ENCODE measurements at regions not wholly inside any gene's neighbourhood (a gene's known extent, or its start where the extent isn't known, plus 50 kb on each side); places are given as distances from the start of the nearest gene placed in this dataset.

GRCh38 chr2:221914334-221914880 lies 342.3 kb upstream of the EPHA4 start:
- Histone ChIP-seq H3K4me2 (no peak overlapping the region), H3K36me3 (ENCODE audit: low read depth) (no peaks in the 10 kb centered on the region), H4K20me1 (ENCODE audit: insufficient read depth) (no peaks in the 10 kb centered on the region), H3K27ac (no peak overlapping the region), H3K4me3 (no peak overlapping the region), H3F3A (ENCODE audit: insufficient read depth, low read depth) (no peaks in the 10 kb centered on the region), H3K27me3 (ENCODE audit: insufficient read depth, low read depth) (no peaks in the 10 kb centered on the region), H2AFZ (no peak overlapping the region), H3K9me2 (ENCODE audit: insufficient read depth) (peaks cover 7% of the 10 kb centered on the region; the same call in 1 of the 2 replicates), H3K4me1 (replicated peaks; ENCODE audit: insufficient read depth) (no peaks in the 10 kb centered on the region), H3K9me3 (ENCODE audit: insufficient read depth, low read depth) (no peaks in the 10 kb centered on the region), H3K79me2 (ENCODE audit: low read depth) (no peaks in the 10 kb centered on the region)
- DNase-seq, result no peak
- intact Hi-C loops (cut with micrococcal nuclease; ENCODE audit: unreplicated experiment), result no loop called here
- CTCF ChIA-PET, result interaction anchor here (0.6 kb wide), 1 partner anchor 297 kb away, joined by 3 read pairs; no protein-coding TSS in a partner anchor
- BruUV-seq (replicated peaks), result no TSS peak
- TF ChIP-seq EZH2 (IDR thresholded peaks at IDR 0.05; ENCODE audit: low read depth), result no peak
- TF ChIP-seq, protein P1, sequence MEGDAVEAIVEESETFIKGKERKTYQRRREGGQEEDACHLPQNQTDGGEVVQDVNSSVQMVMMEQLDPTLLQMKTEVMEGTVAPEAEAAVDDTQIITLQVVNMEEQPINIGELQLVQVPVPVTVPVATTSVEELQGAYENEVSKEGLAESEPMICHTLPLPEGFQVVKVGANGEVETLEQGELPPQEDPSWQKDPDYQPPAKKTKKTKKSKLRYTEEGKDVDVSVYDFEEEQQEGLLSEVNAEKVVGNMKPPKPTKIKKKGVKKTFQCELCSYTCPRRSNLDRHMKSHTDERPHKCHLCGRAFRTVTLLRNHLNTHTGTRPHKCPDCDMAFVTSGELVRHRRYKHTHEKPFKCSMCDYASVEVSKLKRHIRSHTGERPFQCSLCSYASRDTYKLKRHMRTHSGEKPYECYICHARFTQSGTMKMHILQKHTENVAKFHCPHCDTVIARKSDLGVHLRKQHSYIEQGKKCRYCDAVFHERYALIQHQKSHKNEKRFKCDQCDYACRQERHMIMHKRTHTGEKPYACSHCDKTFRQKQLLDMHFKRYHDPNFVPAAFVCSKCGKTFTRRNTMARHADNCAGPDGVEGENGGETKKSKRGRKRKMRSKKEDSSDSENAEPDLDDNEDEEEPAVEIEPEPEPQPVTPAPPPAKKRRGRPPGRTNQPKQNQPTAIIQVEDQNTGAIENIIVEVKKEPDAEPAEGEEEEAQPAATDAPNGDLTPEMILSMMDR (conservative IDR thresholded peaks at IDR 0.05), result no peak
- POLR2A ChIA-PET (ENCODE audit: unreplicated experiment), result interaction anchor here (0.6 kb wide), 1 partner anchor 162 kb away, joined by 10 read pairs; no protein-coding TSS in a partner anchor

DNA sequence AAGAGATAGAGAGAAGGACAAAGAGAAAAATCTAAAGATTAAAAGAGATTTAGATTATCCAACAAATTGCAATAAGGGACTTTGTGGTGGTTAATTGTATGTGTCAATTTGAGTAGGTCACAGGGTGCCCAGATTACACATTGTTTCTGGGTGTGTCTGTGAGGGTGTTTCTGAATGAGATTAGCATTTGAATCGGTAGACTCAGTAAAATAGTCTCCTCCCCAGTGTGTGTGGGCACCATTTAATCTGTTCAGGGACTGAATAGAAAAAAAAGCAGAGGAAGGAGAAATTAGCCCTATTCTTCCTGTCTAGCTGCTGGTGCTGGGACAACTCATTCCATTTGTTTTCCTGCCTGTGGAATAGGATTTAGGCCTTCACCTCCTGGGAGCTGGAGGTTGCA lies 339.8 kb upstream of the EPHA4 start:
- Histone ChIP-seq H3K27me3 (ENCODE audit: insufficient read depth, low read depth) (no peaks in the 10 kb centered on the region), H3F3A (ENCODE audit: insufficient read depth, low read depth) (no peaks in the 10 kb centered on the region), H3K27ac (no peak overlapping the region), H3K9me3 (ENCODE audit: insufficient read depth, low read depth) (no peaks in the 10 kb centered on the region), H3K9me2 (ENCODE audit: insufficient read depth) (0 out of 2 replicates have a peak, but pooled peaks cover 7% of the 10 kb centered on the region), H3K4me2 (no peak overlapping the region), H2AFZ (no peak overlapping the region), H4K20me1 (ENCODE audit: insufficient read depth) (no peaks in the 10 kb centered on the region), H3K4me1 (replicated peaks; ENCODE audit: insufficient read depth) (no peaks in the 10 kb centered on the region), H3K36me3 (ENCODE audit: low read depth) (no peaks in the 10 kb centered on the region), H3K4me3 (no peak overlapping the region), H3K79me2 (ENCODE audit: low read depth) (no peaks in the 10 kb centered on the region)
- no peak for DNase-seq
- no TSS peak for BruUV-seq (replicated peaks)
- CTCF ChIA-PET, result no interaction called here
- POLR2A ChIA-PET (ENCODE audit: unreplicated experiment), result no interaction called here
- TF ChIP-seq, protein P1 (conservative IDR thresholded peaks at IDR 0.05), result no peak
- TF ChIP-seq EZH2 (IDR thresholded peaks at IDR 0.05; ENCODE audit: low read depth), result no peak
- intact Hi-C loops (cut with micrococcal nuclease; ENCODE audit: unreplicated experiment), result no loop called here

DNA sequence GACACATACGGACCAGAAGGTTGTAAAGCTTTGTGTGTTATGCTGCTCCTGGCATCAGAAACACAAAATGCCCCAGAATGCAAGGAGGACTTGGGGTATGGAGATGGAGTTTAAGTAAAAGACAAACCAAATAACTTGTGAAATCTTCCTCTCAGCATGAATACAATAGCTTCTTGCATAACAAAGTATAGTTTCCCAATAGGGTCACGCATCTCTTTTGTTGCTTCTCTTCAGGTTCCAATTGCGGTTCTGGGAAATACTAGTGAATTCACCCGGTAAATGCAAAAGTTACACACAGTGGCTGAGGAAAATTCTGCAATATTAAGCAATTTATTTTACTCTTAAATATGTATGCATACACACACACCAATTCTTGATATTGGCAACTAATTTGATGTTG lies 339.2 kb upstream of the EPHA4 start:
- Histone ChIP-seq H3K36me3 (ENCODE audit: low read depth) (no peaks in the 10 kb centered on the region), H2AFZ (no peak overlapping the region), H3K27ac (no peak overlapping the region), H3K4me1 (replicated peaks; ENCODE audit: insufficient read depth) (no peaks in the 10 kb centered on the region), H4K20me1 (ENCODE audit: insufficient read depth) (no peaks in the 10 kb centered on the region), H3K27me3 (ENCODE audit: insufficient read depth, low read depth) (no peaks in the 10 kb centered on the region), H3K4me2 (no peak overlapping the region), H3K9me2 (ENCODE audit: insufficient read depth) (0 out of 2 replicates have a peak, but pooled peaks cover 7% of the 10 kb centered on the region), H3K79me2 (ENCODE audit: low read depth) (no peaks in the 10 kb centered on the region), H3K4me3 (no peak overlapping the region), H3F3A (ENCODE audit: insufficient read depth, low read depth) (no peaks in the 10 kb centered on the region), H3K9me3 (ENCODE audit: insufficient read depth, low read depth) (no peaks in the 10 kb centered on the region)
- no peak for DNase-seq
- TF ChIP-seq, protein P1 (conservative IDR thresholded peaks at IDR 0.05), result no peak
- TF ChIP-seq EZH2 (IDR thresholded peaks at IDR 0.05; ENCODE audit: low read depth), result no peak
- POLR2A ChIA-PET (ENCODE audit: unreplicated experiment), result no interaction called here
- intact Hi-C loops (cut with micrococcal nuclease; ENCODE audit: unreplicated experiment), result no loop called here
- CTCF ChIA-PET, result no interaction called here
- BruUV-seq (replicated peaks), result no TSS peak

Measured in PC-9 (cell line).